ENCODE measurements at regions not wholly inside any gene's neighbourhood (a gene's known extent, or its start where the extent isn't known, plus 50 kb on each side); places are given as distances from the start of the nearest gene placed in this dataset.

DNA sequence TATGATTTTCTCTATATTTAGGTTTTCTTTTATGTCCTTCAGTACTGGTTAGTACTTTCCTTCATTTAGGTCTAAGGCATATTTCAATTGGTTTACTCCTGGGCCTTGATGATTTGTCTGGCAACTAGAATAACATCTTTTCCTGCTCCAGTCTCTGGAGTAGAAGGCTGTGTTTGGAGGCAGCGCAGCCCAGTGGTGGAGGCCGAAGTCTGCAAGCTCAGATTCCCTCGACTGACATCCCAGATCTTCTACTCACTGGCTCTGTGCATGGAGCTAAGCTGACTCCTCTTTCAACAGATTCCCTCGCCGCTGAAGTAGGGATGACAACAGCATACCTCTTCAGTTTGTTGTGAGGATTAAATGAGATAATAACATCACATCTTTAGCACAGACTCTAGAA lies 141.0 kb downstream of the RAP2A start (continued):
- peak; percentile 66 for TF ChIP-seq SMC3 (IDR thresholded peaks at IDR 0.05; ENCODE audit: borderline replicate concordance, low read length)
- TF ChIP-seq, protein P1, sequence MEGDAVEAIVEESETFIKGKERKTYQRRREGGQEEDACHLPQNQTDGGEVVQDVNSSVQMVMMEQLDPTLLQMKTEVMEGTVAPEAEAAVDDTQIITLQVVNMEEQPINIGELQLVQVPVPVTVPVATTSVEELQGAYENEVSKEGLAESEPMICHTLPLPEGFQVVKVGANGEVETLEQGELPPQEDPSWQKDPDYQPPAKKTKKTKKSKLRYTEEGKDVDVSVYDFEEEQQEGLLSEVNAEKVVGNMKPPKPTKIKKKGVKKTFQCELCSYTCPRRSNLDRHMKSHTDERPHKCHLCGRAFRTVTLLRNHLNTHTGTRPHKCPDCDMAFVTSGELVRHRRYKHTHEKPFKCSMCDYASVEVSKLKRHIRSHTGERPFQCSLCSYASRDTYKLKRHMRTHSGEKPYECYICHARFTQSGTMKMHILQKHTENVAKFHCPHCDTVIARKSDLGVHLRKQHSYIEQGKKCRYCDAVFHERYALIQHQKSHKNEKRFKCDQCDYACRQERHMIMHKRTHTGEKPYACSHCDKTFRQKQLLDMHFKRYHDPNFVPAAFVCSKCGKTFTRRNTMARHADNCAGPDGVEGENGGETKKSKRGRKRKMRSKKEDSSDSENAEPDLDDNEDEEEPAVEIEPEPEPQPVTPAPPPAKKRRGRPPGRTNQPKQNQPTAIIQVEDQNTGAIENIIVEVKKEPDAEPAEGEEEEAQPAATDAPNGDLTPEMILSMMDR (IDR thresholded peaks at IDR 0.05 in 2 of 3, conservative IDR thresholded peaks at IDR 0.05 in 1 of 3; ENCODE audit: control insufficient read depth in 2 of 3, extremely low read depth in 1 of 3, insufficient read depth in 1 of 3, low read depth in 3 of 3, low read length in 3 of 3) = peak; percentile 57 to 82 (median 75); a peak in 5 of 6 replicates
- TF ChIP-seq DPF2 (IDR thresholded peaks at IDR 0.05) = no peak

DNA sequence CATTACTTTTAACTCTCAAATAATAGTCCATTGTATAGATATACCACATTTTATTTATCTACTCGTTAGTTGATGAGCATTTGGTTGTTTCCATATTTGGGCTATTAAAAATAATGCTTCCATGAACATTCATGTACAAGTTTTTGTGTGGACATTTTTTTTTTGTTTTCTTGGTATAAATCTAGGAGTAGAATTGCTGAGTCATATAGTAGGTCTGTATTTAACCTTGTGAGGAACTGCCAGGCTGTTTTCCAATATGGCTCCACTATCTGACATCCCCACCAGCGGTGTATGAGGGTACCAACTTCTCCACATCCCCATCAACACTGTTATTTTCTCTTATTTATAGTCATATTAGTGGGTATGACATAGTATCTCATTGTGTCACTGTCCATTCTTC lies 143.1 kb downstream of the RAP2A start:
- ChIA-PET CTCF (no interaction called here), SMC1A (ENCODE audit: uncharacterized antibody, unreplicated experiment) (no interaction called here), RAD21 (ENCODE audit: unreplicated experiment) (no interaction called here), POLR2A (no interaction called here)
- 7% methylated on average over 2 of the region's 2 CpGs for WGBS (ENCODE audit: insufficient coverage, insufficient replicate concordance, low lambda C conversion rate, missing lambda C conversion rate)
- Histone ChIP-seq H3K4me3 (no peak overlapping the region), H2AFZ (ENCODE audit: control insufficient read depth, low read depth, low read length) (no peak overlapping the region), H3K9ac (ENCODE audit: control insufficient read depth, insufficient read depth, low read length) (no peak overlapping the region), H3K27me3 (replicated peaks in 1 of 2; ENCODE audit: control insufficient read depth in 2 of 2, insufficient read depth in 2 of 2, low read length in 1 of 2) (no peaks in the 10 kb centered on the region; a peak in 1 of 4 replicates), H3K79me2 (ENCODE audit: control insufficient read depth, insufficient read depth, low read length) (no peaks in the 10 kb centered on the region), H3K4me1 (ENCODE audit: control insufficient read depth, insufficient read depth, low read length) (no peaks in the 10 kb centered on the region), H3K27ac (ENCODE audit: control insufficient read depth, insufficient read depth) (no peak overlapping the region), H3K4me2 (ENCODE audit: control insufficient read depth, insufficient read depth) (no peak overlapping the region), H3K9me3 (replicated peaks; ENCODE audit: control insufficient read depth, insufficient read depth, low read length) (no peaks in the 10 kb centered on the region), H3K36me3 (ENCODE audit: control insufficient read depth in 2 of 2, insufficient read depth in 2 of 2, low read length in 1 of 2) (no peaks in the 10 kb centered on the region), H4K20me1 (ENCODE audit: control insufficient read depth, insufficient read depth) (no peaks in the 10 kb centered on the region)
- intact Hi-C loops (cut with micrococcal nuclease; ENCODE audit: unreplicated experiment) (loop anchor here (10.0 kb wide), 2 partner anchors 212 to 462 kb away; no protein-coding TSS in a partner anchor), in situ Hi-C loops (cut with MboI) (no loop called here)
- no peak for DNase-seq (ENCODE audit: low read depth, low spot score)
- no peak for FAIRE-seq
- no TSS peak for BruUV-seq (replicated peaks)
- ATAC-seq = no peak
- TF ChIP-seq MEF2A (IDR thresholded peaks at IDR 0.05; ENCODE audit: insufficient read depth, low read depth, low read length) (no peak), HDAC6 (IDR thresholded peaks at IDR 0.05; ENCODE audit: unreplicated experiment) (no peak), NR2C1 (IDR thresholded peaks at IDR 0.05) (no peak), PKNOX1 (IDR thresholded peaks at IDR 0.05) (no peak), MEF2B (IDR thresholded peaks at IDR 0.05; ENCODE audit: partially characterized antibody, poor library complexity, severe bottlenecking) (no peak), ZNF592 (IDR thresholded peaks at IDR 0.05) (no peak), IKZF2 (IDR thresholded peaks at IDR 0.05) (no peak), ZNF207 (IDR thresholded peaks at IDR 0.05; ENCODE audit: borderline replicate concordance) (no peak)
- TF ChIP-seq, protein P2, sequence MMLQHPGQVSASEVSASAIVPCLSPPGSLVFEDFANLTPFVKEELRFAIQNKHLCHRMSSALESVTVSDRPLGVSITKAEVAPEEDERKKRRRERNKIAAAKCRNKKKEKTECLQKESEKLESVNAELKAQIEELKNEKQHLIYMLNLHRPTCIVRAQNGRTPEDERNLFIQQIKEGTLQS (IDR thresholded peaks at IDR 0.05; ENCODE audit: borderline replicate concordance, extremely low read depth, low read depth, low read length) = no peak

All from GM12878 (cell line).